Cardiac fibroblast (primary cell): ENCODE measurements at regions not wholly inside any gene's neighbourhood (a gene's known extent, or its start where the extent isn't known, plus 50 kb on each side); places are given as distances from the start of the nearest gene placed in this dataset.

Source experiments
- DNase-seq, 2 donors: peaks; one replicate each; pipeline versions ENCODE4 v3.0.0 to v3.0.0-alpha.2; 2010; ENCODE audit warnings: low read depth in 2 of 2
- H3K4me3 ChIP-seq, 2 donors: replicated peaks in 1 of 2; 1 replicate in 1 of 2; 2 replicates in 1 of 2; pipeline ENCODE4 v1.5.1; 2011; ENCODE audit warnings: low read depth in 2 of 2, low read length in 2 of 2, mild to moderate bottlenecking in 2 of 2, moderate library complexity in 1 of 2
- CTCF ChIP-seq: IDR thresholded peaks from one replicate; pipeline ENCODE4 v1.5.1; 2011; ENCODE audit warnings: low read depth, mild to moderate bottlenecking, low read length, inconsistent platforms

GRCh38 chr6:44500074-44500473, 112.6 kb downstream of the CDC5L start:
- TF ChIP-seq CTCF: no peak
- no peak overlapping the region for H3K4me3 ChIP-seq
- no peak for DNase-seq

GRCh38 chr6:44503471-44503870, 116.0 kb downstream of the CDC5L start:
- DNase-seq: no peak
- no peak for TF ChIP-seq CTCF
- no peak overlapping the region for H3K4me3 ChIP-seq

- no peak for TF ChIP-seq CTCF
- no peak for DNase-seq
- H3K4me3 ChIP-seq: no peak overlapping the region
Measured at GRCh38 chr6:44504301-44504791, 116.8 kb downstream of the CDC5L start.

- H3K4me3 ChIP-seq: no peak overlapping the region
- DNase-seq: no peak
- TF ChIP-seq CTCF: no peak
Measured at GRCh38 chr6:44505751-44506150, 118.2 kb downstream of the CDC5L start.

- DNase-seq: no peak
- no peak overlapping the region for H3K4me3 ChIP-seq
- TF ChIP-seq CTCF: no peak
Measured at GRCh38 chr6:44507014-44507413, 119.5 kb downstream of the CDC5L start.

GRCh38 chr6:44508646-44509045, 121.1 kb downstream of the CDC5L start:
- no peak overlapping the region for H3K4me3 ChIP-seq
- no peak for TF ChIP-seq CTCF
- peak in 1 of 2 donors; percentile 51 for DNase-seq

- no peak for DNase-seq
- TF ChIP-seq CTCF: no peak
- no peak overlapping the region for H3K4me3 ChIP-seq
Measured at GRCh38 chr6:44511126-44511525, 123.6 kb downstream of the CDC5L start.
